ENCODE measurements at regions not wholly inside any gene's neighbourhood (a gene's known extent, or its start where the extent isn't known, plus 50 kb on each side); places are given as distances from the start of the nearest gene placed in this dataset.

DNA sequence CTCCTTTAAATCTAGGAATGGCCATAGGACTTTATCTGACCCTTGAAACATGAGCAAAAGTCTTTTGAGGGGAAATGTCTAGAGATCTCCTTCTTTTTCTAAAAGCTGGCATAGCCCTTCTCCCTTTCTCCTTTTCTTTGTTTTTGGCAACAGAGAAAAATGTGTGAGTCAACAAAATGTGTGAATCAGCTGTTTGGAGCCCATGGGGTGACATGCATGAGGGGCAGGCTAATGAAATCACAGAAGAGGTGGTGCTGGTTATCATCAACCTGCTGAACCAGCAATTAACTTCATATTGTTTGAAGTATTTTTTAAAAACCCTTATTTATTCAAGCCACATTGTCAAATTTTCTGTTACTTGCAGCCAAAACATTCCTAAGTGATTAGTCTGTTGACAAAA is 132.3 kb downstream of the CCDC59 start (continued):
- TF ChIP-seq, protein P1, sequence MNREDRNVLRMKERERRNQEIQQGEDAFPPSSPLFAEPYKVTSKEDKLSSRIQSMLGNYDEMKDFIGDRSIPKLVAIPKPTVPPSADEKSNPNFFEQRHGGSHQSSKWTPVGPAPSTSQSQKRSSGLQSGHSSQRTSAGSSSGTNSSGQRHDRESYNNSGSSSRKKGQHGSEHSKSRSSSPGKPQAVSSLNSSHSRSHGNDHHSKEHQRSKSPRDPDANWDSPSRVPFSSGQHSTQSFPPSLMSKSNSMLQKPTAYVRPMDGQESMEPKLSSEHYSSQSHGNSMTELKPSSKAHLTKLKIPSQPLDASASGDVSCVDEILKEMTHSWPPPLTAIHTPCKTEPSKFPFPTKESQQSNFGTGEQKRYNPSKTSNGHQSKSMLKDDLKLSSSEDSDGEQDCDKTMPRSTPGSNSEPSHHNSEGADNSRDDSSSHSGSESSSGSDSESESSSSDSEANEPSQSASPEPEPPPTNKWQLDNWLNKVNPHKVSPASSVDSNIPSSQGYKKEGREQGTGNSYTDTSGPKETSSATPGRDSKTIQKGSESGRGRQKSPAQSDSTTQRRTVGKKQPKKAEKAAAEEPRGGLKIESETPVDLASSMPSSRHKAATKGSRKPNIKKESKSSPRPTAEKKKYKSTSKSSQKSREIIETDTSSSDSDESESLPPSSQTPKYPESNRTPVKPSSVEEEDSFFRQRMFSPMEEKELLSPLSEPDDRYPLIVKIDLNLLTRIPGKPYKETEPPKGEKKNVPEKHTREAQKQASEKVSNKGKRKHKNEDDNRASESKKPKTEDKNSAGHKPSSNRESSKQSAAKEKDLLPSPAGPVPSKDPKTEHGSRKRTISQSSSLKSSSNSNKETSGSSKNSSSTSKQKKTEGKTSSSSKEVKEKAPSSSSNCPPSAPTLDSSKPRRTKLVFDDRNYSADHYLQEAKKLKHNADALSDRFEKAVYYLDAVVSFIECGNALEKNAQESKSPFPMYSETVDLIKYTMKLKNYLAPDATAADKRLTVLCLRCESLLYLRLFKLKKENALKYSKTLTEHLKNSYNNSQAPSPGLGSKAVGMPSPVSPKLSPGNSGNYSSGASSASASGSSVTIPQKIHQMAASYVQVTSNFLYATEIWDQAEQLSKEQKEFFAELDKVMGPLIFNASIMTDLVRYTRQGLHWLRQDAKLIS (CRISPR knock-in tag; IDR thresholded peaks at IDR 0.05) = no peak
- no peak for TF ChIP-seq SETDB1 (IDR thresholded peaks at IDR 0.05; ENCODE audit: low read length)

- no TSS peak for BruUV-seq (replicated peaks)
- Histone ChIP-seq H3K79me2 (ENCODE audit: control insufficient read depth, insufficient read depth, low read length) (no peaks in the 10 kb centered on the region), H2AFZ (ENCODE audit: low read depth, low read length) (no peak overlapping the region), H3K9me1 (ENCODE audit: control insufficient read depth, insufficient read depth, low read length) (no peaks in the 10 kb centered on the region), H3K36me3 (ENCODE audit: control insufficient read depth, insufficient read depth, low read length) (no peaks in the 10 kb centered on the region), H3K4me2 (ENCODE audit: insufficient read depth, low read length) (no peak overlapping the region), H3K27ac (ENCODE audit: extremely low read depth, low read depth, low read length) (no peak overlapping the region), H3K4me3 (no peak overlapping the region), H3K4me1 (replicated peaks in 1 of 2; ENCODE audit: control insufficient read depth in 2 of 2, insufficient read depth in 2 of 2, low read length in 2 of 2) (no peaks in the 10 kb centered on the region), H3K27me3 (ENCODE audit: control insufficient read depth in 2 of 2, insufficient read depth in 2 of 2, low read length in 2 of 2) (no peaks in the 10 kb centered on the region), H3K9me3 (replicated peaks; ENCODE audit: control insufficient read depth, insufficient read depth, low read depth, low read length) (no peaks in the 10 kb centered on the region), H4K20me1 (replicated peaks; ENCODE audit: control insufficient read depth, insufficient read depth, low read length) (no peaks in the 10 kb centered on the region), H3K9ac (ENCODE audit: insufficient read depth in 1 of 2, low read depth in 2 of 2, low read length in 2 of 2) (no peak overlapping the region)
- ChIA-PET CTCF (ENCODE audit: low intra/inter-chr PET ratio) (no interaction called here), POLR2A (no interaction called here)
- intact Hi-C loops (cut with micrococcal nuclease) (no loop called here), in situ Hi-C loops (cut with MboI) (no loop called here)
- ATAC-seq (no peak), DNase-seq (ENCODE audit: extremely low read depth in 1 of 4, low spot score in 3 of 4) (no peak), FAIRE-seq (no peak)
- WGBS (ENCODE audit: insufficient coverage, low coverage, missing lambda C conversion rate) = 0% methylated on average over 4 of the region's 4 CpGs
- no peak for TF ChIP-seq PBX2 (CRISPR knock-in tag; IDR thresholded peaks at IDR 0.05; ENCODE audit: low read depth)
- TF ChIP-seq PBX2 (tag; conservative IDR thresholded peaks at IDR 0.05; ENCODE audit: low read depth) = no peak
- no peak for TF ChIP-seq POLR2H (tag; IDR thresholded peaks at IDR 0.05; ENCODE audit: low read depth)
- TF ChIP-seq, protein P2, sequence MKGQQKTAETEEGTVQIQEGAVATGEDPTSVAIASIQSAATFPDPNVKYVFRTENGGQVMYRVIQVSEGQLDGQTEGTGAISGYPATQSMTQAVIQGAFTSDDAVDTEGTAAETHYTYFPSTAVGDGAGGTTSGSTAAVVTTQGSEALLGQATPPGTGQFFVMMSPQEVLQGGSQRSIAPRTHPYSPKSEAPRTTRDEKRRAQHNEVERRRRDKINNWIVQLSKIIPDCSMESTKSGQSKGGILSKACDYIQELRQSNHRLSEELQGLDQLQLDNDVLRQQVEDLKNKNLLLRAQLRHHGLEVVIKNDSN (CRISPR knock-in tag; IDR thresholded peaks at IDR 0.05) = no peak
- TF ChIP-seq PKNOX1 (IDR thresholded peaks at IDR 0.05) = no peak
- no peak for TF ChIP-seq GABPB2 (CRISPR knock-in tag; conservative IDR thresholded peaks at IDR 0.05)
- TF ChIP-seq U2AF2 (optimal IDR thresholded peaks at IDR 0.05; ENCODE audit: low read depth, low read length) = no peak
- TF ChIP-seq MTA1 (IDR thresholded peaks at IDR 0.05; ENCODE audit: borderline replicate concordance) = no peak
- no peak for TF ChIP-seq GTF2A2 (tag; IDR thresholded peaks at IDR 0.05)
- no peak for TF ChIP-seq CBX8 (IDR thresholded peaks at IDR 0.05; ENCODE audit: borderline replicate concordance, extremely low read depth, low read depth, low read length, poor library complexity, severe bottlenecking)
Measured at GRCh38 chr12:82223426-82223825, 134.8 kb downstream of the CCDC59 start.

All from K562 (cell line).